ENCODE measurements at regions not wholly inside any gene's neighbourhood (a gene's known extent, or its start where the extent isn't known, plus 50 kb on each side); places are given as distances from the start of the nearest gene placed in this dataset.
"Not testable (repeated sequence)": the region's sequence is repeated elsewhere in the genome, so short reads cannot be mapped to it uniquely, and the experiment has no call there.

DNA sequence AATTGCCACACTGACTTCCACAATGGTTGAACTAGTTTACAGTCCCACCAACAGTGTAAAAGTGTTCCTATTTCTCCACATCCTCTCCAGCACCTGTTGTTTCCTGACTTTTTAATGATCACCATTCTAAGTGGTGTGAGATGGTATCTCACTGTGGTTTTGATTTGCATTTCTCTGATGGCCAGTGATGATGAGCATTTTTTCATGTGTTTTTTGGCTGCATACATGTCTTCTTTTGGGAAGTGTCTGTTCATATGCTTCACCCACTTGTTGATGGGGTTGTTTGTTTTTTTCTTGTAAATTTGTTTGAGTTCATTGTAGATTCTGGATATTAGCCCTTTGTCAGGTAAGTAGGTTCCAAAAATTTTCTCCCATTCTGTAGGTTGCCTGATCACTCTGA is 148.5 kb upstream of the ACTBL2 start:
- TF ChIP-seq, protein P1, sequence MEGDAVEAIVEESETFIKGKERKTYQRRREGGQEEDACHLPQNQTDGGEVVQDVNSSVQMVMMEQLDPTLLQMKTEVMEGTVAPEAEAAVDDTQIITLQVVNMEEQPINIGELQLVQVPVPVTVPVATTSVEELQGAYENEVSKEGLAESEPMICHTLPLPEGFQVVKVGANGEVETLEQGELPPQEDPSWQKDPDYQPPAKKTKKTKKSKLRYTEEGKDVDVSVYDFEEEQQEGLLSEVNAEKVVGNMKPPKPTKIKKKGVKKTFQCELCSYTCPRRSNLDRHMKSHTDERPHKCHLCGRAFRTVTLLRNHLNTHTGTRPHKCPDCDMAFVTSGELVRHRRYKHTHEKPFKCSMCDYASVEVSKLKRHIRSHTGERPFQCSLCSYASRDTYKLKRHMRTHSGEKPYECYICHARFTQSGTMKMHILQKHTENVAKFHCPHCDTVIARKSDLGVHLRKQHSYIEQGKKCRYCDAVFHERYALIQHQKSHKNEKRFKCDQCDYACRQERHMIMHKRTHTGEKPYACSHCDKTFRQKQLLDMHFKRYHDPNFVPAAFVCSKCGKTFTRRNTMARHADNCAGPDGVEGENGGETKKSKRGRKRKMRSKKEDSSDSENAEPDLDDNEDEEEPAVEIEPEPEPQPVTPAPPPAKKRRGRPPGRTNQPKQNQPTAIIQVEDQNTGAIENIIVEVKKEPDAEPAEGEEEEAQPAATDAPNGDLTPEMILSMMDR (conservative IDR thresholded peaks at IDR 0.05; ENCODE audit: low read depth, low read length), result not testable (repeated sequence)
- not testable (repeated sequence) for TF ChIP-seq EZH2 (IDR thresholded peaks at IDR 0.05; ENCODE audit: low read length, unreplicated experiment); EZH2phosphoT487 (IDR thresholded peaks at IDR 0.05; ENCODE audit: borderline replicate concordance, low read length)

Measured in PC-3 (cell line).